ENCODE measurements at regions not wholly inside any gene's neighbourhood (a gene's known extent, or its start where the extent isn't known, plus 50 kb on each side); places are given as distances from the start of the nearest gene placed in this dataset.
"Not testable (repeated sequence)": the region's sequence is repeated elsewhere in the genome, so short reads cannot be mapped to it uniquely, and the experiment has no call there.

DNA sequence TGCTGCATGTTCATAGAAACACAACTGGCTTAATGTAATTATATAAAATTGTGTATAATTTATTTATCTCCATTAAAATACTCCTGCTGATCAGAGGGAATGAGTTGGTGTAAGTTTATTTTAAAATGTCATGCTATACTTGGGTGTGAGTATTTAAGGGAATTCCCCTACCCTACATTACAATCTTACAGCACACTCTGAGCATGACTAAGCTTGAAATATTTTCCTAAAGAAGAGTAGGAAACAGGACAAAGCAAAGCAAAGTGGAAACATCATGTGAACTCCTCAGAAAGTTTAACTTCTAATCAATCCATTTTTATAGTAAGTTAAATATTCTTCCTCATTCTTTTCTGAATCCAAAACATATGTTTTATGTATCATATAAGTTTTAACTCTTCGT, 1271.3 kb downstream of the EFNA5 start:
- no peak for DNase-seq (ENCODE audit: extremely low read depth in 1 of 11, low read depth in 9 of 11, low spot score in 4 of 11)

DNA sequence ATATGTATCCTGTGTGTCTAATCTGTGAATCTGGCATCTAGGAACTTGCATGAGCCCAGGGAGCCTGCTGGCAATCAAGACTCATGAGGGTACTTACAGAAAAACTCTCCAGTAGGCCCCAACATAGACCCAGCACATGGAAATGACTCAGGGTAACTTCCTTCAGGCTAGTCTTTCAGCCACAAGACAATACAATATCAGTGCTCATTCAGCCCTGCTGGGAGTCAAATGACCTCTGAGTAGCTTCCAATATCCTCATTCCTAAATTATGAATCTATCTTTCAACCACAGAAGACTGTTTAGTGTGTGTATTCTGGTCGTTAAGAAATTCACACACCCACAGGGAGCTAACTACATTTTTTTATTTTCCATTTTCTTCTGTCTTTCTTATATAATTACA, 1273.0 kb downstream of the EFNA5 start:
- no peak for DNase-seq (ENCODE audit: extremely low read depth in 1 of 11, low read depth in 9 of 11, low spot score in 4 of 11)

DNA sequence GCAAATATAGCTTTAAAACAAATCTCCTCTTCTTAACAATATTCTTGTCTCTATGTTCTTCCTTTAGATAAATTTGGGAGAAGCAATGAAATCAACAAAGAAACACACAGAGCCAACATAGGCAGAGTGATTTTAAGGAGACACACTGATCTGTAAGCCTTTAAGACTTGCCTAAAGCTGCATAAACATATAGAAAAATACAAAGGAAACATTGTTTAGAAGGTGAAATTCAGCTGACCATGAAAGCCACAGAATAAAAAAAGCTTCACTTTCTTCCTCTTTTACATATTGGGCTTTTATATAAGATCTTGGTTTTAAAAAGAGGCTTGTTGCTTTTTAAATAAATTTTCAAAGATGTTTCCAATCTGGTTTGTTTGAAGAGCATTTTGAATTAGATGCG, 1277.5 kb downstream of the EFNA5 start:
- DNase-seq (ENCODE audit: extremely low read depth in 1 of 11, low read depth in 9 of 11, low spot score in 4 of 11), result no peak

DNA sequence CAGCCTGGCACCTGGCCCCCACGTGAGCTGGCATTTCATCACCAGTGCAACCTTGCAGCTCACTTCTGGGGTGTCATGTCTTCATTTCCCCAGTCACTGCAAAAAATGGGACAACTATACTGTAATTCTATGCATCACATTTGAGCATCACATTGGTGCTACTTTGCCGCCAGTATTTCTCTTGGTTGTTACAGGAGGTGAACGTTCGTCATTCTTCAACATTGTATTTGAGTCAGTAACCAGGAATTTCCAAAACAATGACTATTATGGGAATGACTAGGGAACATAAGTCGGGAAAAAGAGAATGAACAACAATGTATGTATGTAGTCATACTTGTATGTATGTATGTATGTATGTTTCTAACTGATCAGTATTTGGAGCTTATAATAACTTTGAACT, 1278.0 kb downstream of the EFNA5 start:
- no peak for DNase-seq (ENCODE audit: extremely low read depth in 1 of 11, low read depth in 9 of 11, low spot score in 4 of 11)

DNA sequence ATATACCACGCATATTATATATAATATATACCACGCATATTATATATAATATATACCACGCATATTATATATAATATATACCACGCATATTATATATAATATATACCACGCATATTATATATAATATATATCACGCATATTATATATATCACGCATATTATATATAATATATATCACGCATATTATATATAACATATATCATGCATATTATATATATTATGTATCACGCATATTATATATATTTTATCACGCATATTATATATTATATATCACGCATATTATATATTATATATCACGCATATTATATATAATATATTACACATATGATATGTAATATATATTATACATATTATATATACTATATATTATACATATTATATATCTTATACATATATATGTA, 1283.0 kb downstream of the EFNA5 start:
- not testable (repeated sequence) for DNase-seq (ENCODE audit: extremely low read depth in 1 of 11, low read depth in 9 of 11, low spot score in 4 of 11)

DNA sequence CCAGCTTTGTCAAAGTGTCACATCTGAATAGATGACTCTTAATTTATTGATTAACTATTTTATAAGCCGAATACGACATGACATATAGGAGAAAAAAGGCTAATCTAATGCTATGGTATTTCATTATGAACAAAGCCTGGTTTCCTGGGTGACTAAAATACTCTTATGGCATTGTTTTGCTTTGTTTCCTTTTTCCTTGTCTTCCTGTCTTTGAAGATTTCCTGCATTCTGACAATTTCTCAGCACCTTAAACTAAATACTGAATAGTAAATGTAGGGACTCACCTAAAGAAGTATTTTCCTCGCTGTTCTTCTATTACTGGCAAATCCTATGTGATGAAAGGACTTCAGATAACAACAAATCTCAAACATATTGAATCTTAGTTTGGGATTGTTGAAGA, 1284.5 kb downstream of the EFNA5 start:
- no peak for DNase-seq (ENCODE audit: extremely low read depth in 1 of 11, low read depth in 9 of 11, low spot score in 4 of 11)

DNA sequence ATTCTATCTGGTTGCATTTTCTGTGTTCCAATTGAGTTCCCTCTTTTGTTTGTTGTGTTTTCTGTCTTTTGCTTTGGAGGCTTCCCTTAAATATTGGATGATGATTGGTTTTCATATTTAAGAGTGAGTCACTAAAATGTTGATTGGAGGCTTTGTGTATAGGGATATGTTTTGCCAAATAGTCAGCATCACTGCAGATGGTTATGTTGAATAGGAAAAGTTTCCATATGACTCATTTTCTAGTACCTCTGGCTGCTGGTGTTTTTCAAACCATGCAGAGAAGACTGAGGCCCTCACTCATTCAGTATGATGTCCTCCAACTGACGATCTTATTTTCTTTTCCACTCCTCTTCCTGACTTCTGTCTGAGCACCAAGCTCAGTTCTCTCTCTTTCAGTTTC, 1290.0 kb downstream of the EFNA5 start:
- DNase-seq (ENCODE audit: extremely low read depth in 1 of 11, low read depth in 9 of 11, low spot score in 4 of 11), result no peak

DNA sequence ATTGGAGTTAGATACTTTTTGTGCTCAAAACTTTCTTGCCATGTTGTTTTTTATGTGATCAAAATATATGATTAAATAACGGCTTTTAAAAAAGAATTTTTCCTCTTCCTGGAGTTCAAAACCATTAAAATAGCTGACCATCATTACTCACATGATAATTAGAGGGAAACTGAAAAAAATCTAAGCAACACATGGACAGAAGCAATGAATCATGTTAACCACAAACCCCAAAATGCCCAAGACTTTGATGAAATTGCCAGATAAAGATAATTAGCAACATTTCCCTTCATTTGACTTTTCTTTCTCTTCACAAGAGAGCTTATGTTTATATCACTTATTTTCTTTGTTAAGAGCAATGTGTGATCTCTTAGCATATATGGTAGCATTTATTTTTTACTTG, 1294.2 kb downstream of the EFNA5 start:
- DNase-seq (ENCODE audit: extremely low read depth in 1 of 11, low read depth in 9 of 11, low spot score in 4 of 11), result no peak

DNA sequence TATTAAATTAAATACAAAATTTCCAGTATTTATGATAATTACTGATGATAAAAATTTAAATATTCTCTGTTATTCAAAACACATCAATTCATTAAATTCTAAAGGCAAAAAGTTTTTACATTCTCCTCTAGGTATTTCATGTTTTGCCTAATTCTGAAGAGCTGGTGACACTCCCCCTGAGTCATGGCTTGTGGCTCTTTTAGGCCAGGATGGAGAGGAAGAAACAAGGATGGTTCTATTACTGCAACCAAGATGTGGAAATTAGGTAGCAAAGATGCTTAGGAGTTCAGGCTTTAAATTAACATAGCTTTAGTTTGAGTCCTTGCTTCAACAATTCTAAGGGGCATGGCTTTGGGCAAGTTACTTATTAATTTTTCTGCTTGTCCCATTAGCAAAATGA, 1295.8 kb downstream of the EFNA5 start:
- DNase-seq (ENCODE audit: extremely low read depth in 1 of 11, low read depth in 9 of 11, low spot score in 4 of 11), result no peak

DNA sequence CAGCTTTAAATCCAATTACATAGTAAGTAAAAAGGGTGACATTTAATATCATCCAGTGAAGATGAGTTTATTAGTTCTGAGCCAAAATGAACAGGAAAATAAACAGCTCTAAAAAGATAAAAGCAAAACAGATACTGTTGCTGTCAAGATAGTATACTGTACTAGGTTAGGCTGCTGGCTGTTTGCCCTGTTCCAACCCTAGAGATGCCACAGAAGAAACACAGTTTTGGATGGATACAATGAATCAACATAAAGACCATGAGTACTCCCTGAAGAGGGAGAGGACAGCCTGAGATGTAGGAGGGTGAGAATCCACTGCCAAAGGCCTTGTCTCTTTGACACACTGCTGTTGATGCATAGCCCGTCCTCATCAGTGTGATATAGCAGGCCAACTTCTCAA, 1302.7 kb downstream of the EFNA5 start:
- no peak for DNase-seq (ENCODE audit: extremely low read depth in 1 of 11, low read depth in 9 of 11, low spot score in 4 of 11)

DNA sequence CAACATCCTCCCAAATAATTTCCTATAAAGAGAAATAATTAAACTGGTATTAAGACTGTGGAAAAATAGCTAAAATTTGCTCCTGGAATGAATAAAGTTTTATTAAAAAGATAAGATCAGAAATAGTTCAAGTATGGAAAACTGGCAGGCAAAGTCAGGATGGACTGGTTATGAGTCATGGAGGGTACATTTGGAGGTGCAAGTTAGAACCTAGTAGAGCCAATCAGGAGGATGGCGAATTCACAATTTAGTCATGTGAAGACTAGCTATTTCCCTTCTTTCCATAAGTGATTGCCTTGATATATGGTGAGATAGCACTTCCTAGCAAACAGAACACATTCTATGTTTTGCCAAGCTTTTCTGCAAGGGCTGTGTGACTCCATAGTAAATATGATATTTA, 1303.5 kb downstream of the EFNA5 start:
- DNase-seq (ENCODE audit: extremely low read depth in 1 of 11, low read depth in 9 of 11, low spot score in 4 of 11), result no peak

DNA sequence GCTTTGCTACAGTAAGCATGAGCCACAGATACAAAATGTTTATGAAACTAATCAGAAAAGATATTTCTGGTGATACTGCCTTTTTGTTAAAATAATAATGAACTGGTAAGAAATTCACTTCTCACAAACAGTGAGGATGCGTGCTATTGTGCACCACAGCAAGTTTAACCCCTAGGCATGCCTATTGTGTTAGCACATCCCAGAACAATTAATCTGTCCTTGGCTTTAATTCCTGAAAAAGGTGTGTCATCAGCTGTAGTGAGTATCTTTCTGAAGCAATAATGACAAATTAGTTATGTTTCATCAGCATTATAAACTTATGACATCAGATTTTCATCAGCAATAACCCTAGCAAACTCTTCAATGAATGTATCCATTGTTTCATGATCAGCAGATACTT, 1307.2 kb downstream of the EFNA5 start:
- no peak for DNase-seq (ENCODE audit: extremely low read depth in 1 of 11, low read depth in 9 of 11, low spot score in 4 of 11)

DNA sequence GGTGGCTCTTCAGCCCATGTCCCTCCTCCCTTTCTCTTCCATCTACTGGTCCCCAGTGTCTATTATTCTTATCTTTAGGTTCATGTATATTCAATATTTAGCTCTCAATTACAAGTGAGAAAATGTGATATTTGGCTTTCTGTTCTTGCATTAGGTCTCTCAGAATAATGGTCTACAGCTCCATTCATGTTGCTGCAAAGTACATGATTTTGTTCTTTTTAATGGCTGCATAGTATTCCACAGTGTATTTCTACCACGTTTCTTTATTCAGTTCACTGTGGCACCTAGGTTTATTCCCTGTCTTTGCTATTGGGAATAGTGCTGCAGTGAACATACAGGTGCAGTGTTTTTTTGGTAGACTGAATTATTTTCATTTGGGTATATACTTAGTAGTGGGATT, 1308.8 kb downstream of the EFNA5 start:
- no peak for DNase-seq (ENCODE audit: extremely low read depth in 1 of 11, low read depth in 9 of 11, low spot score in 4 of 11)

DNA sequence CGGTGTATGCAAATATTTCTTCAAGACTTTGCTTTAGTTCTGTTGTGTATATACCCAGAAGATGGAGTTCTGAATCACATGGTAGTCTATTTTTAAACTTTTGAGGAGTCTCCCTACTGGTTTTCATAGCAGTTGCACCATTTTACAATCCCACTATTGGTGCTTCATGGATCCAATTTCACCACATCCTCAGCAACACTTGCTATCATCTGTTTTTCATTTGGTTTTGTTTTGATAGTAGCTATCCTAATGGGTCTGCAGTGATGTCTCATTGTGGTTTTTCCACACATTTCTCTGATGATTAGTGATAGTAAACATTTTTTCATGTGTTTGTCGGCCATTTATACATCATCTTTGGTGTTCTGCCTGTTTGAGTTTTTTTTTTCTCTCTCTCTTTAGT, 1339.3 kb downstream of the EFNA5 start:
- DNase-seq (ENCODE audit: extremely low read depth in 1 of 11, low read depth in 9 of 11, low spot score in 4 of 11), result no peak

DNA sequence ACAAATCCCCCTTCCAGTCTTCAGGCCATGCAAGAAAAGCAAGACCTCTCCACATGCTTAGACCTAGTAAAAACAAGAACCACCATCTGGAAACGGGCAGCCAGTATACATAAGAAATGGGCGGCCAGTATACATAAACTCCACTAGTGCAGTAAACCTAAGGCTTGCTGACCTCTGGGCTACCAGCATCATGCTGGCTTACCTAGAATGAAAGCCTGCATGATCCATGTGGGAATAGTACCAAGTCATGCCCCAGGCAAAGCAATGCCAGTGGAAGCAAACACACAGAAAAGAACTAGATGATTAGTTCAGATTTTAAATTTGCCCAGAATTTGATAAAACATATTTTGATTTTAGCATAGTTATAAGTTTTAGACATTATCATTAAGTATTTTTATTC, 1346.4 kb downstream of the EFNA5 start:
- DNase-seq (ENCODE audit: extremely low read depth in 1 of 11, low read depth in 9 of 11, low spot score in 4 of 11), result no peak

DNA sequence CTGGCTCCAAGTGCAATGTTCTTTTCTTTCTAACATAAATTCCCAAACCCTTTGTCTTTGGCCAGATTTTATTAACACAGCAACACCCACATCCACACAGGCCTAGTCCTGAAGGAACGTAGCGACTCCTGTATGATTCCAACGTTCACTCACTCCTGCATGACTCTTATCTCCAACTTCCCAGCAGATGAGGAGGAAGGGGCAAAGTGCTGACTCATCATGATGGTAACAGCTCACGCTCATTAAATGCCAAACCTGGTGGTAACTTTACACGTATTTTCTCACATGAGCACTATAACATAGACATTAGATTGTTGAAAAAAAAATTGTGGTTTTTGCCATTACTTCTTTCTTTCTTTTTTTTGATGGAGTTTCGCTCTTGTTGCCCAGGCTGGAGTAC, 1349.5 kb downstream of the EFNA5 start:
- no peak for DNase-seq (ENCODE audit: extremely low read depth in 1 of 11, low read depth in 9 of 11, low spot score in 4 of 11)

DNA sequence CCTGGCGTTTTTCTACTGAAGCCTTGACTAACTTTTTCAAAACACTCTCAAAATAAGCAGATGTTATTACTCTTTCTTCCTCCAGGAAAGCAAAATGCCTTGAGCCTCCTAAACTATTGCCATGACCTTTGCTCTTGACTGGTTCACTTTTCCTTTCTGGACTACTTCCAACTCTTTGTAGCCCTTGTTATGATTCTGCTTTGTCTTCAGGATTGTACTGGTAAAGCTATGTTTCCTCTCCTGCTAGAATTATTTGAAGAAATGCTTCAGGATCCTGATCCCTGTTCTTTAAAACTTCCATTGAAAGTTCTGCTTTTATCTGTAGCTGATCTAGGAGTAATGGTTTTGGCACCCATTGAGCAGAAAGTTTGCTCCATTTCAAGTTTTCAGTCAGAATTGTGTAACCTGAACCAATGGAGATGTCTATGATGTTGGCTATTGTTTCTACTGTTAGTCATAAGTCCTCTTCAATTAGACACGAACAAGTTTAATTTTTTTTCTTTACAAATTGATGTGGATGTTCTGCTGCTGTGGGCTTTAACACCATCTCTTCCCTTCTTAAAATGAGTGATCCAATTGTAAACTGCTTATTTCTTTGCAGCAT, 1356.4 kb downstream of the EFNA5 start:
- DNase-seq (ENCODE audit: extremely low read depth in 1 of 11, low read depth in 9 of 11, low spot score in 4 of 11), result peak in 1 of 11 donors; percentile 1

DNA sequence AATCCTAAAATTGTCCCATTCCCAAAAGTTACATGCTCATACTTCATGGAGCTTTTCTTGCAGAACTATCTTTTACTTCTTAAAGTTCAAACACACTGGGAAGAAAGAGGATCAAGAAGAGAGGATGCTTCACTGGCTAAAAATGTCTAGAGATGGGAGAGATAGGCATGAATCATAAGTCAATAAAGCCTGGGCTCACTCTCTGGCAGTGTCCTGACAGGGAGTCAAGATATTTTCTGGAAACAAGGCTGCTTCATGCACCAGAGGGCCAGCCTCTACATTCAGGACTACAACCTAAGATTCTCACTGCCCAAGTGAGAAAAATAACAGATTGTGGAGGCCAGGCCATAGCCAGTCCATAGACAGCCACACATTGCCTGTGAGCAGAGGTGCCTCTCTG, 1358.4 kb downstream of the EFNA5 start:
- no peak for DNase-seq (ENCODE audit: extremely low read depth in 1 of 11, low read depth in 9 of 11, low spot score in 4 of 11)

DNA sequence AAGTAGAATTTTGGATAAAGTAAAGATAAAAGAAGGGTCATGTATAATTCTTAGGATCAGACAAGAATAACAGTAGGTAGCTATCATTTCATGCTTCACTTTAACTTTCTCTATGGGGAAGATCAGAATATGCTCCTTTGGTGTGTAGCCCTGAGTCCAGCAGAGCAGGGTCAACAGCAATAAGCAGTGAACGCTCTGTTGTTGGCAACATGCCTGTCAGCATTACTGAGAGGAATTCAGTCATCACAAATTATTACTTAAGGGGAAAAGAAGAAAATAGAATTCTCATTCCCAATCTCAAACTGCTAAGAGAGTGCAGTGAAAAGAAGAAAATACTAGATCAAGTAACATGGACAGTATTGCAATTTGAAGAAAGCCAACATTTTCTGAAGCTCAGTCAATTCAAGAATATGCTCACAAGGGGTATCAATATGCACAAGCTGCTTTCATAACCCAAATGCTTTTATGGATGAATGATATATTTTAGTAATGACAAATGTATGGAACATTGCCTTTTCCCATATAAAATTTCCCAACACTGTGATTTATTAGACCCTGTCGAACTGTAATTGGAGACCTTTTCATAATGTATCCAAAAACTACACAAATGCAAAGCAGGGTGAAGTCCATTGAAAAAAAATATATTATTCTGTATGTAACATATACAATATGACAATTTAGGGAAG, 1359.4 kb downstream of the EFNA5 start:
- DNase-seq (ENCODE audit: extremely low read depth in 1 of 11, low read depth in 9 of 11, low spot score in 4 of 11), result peak in 9 of 11 donors; percentile 3 to 35 (median 10)

DNA sequence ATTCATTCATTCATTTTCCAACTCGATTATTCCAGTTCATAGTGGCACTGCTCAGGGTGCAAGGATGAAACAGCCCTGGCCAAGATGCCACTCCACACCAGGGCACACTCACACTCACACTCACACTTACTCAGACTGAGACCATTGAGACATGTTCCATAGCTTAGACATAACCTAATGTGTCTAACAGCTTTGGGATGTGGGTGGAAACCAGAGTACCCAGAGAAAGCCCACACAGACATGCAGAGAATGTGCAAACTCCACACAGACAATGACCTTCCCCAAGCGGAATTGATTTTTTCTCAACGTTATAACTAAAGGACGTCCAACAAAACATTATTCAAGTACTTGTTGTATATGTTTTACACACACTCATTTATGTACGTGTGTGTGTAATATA, 1363.5 kb downstream of the EFNA5 start:
- no peak for DNase-seq (ENCODE audit: extremely low read depth in 1 of 11, low read depth in 9 of 11, low spot score in 4 of 11)

DNA sequence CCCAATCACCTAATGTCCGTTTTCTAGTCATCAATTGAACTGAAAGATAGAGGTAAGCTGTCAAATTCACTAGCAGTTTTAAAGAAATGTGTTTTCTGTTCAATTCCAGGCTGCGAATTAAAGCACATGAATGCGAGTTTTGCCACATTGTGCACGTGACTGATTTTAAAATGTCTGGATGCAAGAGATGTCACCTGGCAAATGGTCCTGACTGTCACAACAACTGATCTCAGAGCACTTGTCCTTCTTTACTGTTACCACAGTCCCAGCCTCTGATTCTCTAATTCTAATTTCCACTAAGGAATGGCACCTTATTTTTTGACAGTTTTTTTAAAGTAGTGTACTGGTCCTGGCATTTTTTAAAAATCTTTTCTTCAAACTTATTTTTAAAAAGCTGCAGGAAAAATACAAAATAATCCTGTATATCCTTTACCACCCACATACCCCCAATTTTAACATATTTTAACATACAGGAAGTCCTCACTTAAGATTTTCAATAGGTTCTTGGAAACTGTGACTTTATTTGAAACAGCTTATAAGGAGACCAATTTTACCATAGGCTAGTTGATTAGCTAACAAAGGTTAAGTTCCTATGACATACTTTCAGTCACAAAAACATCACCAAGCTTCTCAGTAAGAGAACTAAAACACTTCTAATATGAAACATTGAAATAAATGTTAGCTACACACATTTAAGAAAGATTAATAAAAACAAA, 1364.3 kb downstream of the EFNA5 start:
- DNase-seq (ENCODE audit: extremely low read depth in 1 of 11, low read depth in 9 of 11, low spot score in 4 of 11), result no peak
